ENCODE measurements at regions not wholly inside any gene's neighbourhood (a gene's known extent, or its start where the extent isn't known, plus 50 kb on each side); places are given as distances from the start of the nearest gene placed in this dataset.

DNA sequence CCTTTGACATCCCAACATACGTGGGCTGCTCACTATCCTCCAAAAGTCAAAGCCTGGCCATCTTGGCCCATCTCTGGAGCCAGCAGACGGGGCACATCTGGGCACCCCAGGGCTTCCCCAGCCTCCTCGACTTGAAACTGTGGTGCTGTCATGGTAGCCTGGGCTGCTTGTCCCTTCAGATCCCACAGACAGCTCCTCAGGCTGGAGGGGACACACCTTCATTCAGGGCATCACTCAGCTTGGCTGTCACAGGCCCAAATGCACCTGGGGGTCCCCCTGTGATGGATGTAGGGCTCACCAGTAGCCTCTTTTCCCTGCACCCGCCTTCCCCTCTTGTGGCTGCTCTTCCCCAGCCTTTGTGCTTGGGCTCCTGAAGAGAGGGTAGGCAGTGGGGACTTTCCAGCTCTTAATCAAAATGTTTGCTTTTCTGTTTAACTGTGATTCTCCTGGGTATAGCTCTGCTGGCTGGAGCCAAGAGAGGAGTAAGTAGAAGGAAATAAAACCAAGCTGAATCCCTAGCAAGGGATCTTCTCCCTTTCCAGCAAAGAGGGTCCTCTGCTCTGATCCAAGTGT lies 92.3 kb downstream of the GYPC start:
- DNase-seq: no peak

DNA sequence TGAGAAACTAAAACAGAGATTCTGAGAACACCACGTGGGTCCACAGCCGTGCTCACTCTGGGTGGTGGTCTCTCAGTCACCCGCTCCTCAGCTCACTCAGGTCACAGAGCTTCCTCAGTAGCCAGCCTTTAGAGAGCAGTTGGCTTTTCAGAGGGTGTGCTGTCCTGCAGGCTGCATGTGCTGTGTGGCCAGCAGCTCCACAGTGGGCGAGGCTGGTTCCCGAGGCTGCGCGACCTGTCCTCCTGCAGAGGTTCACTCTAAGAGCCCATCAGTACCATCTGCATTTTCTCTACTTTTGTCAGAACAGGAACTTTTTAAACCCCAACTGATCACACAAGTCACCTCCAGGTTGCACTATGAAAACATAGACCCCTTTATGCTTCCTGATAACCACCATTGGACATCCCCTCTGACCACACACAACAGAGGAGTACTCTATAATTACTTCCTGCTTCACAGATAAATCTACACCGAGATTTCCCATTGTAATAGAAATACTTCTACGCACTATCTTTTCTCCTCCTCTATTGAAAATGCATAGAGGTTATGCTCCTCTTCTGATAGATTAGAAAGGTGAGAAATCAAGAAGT lies 93.1 kb downstream of the GYPC start:
- no peak for DNase-seq

DNA sequence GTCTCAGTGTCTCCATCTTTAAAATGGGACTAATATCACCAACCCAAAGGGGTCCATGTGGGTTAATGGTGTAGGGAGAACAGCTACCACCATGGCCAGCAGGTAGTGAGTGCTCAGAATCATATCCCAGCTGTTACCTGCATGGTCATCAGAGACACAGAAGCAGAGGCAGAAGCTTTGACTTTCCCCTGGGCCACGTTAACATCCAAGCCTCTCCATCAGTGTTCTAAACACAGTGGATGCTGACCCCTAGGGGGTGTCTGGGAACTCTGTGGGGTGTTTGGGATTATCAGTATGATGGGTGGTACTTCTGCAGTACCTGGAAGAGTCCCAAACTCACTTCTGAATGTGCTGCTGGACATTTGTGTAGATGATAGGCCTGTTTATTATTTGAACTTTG lies 93.6 kb downstream of the GYPC start:
- DNase-seq: no peak

DNA sequence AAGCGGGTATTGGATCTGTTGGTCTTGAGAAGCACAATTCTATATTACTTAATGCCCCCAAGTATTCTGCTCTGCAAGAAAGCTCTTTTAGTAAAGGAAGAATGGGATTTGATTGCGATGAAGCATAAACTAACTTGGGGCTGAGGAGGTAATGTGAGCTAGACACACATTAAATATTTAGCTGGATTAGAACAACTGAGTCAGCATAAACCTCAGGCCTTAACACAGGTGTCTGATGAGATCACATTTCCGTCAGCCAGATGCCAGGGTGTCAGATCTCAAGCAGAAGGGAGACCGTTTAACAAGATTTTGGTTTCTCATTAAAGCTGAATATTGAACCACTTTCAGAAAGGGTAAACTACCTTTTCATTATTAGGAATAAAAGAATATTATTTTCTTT lies 94.5 kb downstream of the GYPC start:
- DNase-seq: no peak

DNA sequence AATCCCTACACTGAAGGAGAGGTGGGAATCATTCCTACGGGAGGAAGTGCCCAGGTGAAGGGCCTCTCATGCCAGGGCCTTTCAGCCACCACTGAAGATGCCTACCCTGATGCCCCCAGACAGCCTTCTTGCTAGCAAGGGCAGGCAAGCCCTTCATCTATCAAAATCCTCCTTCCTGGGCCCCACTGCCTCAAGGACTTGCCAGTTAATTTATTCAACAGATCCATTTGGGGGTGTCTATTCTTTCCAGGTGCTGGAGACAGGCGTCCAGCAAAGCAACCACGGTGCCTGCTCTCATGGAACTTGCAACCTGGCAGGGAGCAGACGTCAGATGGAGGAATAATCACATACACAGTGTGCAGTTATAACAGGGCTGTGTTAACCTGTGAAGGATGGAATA lies 95.5 kb downstream of the GYPC start:
- DNase-seq: no peak

DNA sequence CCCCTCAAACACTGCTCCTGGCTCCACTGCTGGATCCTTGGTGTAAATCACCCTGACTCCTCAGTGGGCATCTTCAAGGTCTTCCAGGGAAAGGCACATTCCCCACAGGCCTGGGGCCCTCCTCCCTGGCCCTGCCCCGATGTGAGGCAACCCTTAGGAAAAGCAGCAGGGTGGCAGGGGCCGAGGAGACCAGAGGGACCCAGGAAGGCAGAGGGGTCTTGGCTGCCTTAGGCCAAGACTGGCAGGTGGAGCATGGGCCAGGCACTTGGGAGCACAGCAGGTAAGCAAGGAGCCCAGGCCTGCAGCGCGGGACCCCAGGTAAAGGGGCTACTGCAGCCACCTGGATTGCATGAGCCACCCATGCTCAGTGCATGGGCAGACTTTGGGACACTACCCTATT lies 96.9 kb downstream of the GYPC start:
- no peak for DNase-seq

DNA sequence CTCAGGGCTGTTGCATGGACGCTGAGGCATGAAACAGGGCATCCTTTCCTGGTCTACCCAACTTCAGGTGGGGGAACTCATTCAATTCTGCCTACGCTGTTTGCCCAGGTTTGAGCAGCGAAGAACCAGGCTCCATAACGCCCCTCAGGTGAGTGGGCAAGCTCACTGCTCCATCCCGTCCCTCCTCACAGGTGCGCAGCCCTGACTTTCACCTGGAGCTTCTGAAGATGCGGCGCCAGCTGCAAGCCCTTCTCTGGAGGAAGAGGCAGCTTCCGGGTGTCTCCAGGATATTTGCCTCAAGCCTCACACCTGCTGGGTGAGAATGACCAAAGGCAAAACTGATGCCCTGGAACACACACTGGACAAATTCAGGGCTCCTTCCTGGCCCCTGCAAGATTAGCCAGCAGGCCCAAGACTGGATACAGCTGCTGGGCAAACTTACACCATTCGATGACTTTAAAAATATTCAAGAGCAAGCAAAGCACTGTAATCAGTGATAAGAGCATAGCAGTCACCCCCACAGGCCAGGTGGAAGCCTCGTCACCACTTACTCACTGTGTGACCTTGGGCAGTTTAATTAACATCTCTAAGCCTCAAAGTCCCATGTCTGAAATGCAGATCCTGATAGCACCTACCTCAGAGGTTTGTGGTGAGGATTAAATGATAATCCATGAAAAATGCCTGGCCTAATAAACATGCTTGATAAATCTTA lies 97.7 kb downstream of the GYPC start:
- DNase-seq: no peak

DNA sequence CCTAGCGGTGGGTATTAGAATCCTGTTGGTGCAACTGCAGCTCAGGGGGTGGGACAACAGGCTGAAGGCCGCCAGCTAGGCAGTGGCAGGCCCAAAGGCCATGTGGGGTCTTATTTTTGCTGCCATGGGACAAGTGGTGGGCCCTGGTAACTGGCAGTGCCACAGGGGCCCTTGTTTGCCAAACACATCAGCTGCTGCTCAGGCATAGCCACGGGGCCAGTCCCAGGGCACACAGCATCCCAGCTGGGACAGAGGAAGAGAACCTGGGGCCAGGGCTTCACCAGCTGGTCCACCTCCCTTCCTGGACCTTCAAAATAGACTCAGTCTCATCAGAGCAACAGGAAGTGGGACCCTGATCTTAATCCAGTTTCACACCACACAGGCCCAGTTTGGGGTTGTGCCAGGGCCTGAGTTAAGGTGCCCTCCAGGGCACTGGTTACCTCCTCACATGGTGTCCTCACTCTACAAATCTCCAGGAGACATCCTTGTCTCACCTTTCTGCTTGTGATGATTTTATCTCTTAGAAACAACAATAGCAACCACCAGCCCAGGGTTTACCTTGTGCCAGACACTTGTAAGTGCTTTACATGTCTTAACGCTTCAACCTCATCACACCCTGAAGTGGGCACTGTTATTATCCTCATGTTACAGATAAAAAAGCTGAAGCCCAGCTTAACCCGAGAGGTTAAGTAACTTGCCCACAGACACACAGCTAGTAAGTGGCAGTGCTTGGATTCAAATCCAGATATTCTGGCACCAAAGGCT lies 98.5 kb downstream of the GYPC start:
- no peak for DNase-seq

DNA sequence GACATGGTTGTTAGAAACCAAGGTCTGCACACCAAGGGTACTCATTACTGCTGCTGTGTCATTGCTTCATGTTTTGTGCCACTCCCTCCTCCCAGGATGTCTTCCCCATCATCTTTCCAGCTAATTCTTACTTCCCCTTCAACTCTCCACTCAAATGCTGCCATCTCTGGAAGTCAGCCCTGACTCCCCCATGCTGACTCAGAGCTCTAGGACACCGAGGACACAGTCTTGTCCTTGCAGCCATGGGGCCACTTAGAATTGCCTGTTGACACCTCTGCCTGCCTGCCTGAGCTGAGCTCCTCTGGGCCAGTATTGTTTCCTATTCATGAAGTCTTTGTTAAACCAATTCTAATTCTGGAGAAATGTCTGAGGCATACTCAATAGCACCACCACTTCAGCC lies 100.2 kb downstream of the GYPC start:
- no peak for DNase-seq

DNA sequence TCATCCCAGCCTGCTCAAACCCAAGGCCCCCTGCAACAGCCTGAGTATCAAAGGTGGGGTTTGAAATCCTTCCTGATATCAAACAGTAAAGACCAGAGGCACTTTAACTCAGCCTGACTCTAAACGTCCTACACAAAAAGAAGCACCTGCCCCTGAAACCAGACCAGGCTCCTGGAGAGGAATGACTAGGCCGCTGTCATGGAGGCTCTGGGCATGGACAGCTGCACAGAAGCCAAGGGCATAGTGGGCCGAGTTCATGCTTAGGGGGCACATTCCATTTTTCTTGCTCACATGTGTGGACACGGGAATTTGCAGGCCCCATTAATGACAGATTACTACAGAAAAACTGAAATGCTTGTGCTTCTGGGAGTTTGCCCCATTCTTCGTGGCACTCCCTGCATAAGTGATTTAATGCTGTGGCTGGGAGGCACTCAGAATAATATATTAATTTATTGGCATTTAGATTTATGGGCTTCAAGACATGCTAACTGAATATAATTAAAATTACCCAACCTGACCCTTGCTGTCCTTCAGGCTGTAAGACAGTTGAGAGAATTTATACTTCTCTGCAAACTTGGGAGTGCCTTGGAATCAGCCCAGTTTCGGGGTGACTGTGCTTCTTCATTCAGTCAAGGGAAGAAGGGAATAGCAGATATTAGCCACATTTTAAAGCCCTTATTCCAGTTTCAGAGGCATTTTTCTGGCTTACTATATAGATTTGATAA lies 105.5 kb downstream of the GYPC start:
- DNase-seq: no peak

DNA sequence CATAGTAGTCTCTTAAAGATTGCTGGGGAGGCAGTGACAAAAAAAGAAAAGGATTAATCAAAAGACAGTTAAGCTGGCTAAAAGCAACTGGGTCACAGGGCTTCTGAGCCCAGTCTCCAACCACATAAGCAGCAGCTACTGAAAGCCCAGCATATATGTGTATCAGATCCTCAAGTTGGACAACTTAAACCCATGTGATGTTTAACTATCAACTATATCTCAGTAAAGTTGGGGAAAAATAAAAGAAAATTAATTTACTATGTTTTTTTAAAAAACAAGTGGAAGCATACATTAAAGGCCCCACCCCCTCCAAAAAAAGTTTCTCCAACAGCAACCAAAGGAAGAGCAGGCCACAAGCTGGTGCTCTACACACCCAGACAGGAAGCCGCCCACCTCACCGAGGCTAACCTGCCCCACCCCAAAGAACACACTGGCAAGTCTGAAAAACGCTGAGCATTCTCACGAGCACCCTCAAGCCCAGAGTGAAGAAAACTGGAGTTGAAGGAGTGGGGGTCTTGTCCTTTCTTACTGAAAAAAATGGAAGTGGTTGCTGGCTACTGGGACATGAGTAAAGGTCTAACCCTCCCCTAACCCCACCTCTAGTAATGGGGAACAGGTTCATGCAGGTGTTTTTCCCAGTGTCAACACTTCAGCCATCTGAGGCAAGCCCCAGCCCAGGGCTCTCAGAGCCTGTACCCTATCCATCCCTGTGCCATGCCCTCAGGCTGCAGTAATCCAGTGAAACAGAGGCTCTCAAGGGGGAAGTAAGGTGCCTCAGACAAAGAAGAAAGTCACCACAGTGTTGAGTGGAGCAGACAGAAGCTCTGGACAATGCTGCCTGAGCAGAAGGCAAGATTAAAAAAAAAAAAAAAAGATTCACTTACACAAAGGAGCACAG lies 106.3 kb downstream of the GYPC start:
- DNase-seq: no peak

DNA sequence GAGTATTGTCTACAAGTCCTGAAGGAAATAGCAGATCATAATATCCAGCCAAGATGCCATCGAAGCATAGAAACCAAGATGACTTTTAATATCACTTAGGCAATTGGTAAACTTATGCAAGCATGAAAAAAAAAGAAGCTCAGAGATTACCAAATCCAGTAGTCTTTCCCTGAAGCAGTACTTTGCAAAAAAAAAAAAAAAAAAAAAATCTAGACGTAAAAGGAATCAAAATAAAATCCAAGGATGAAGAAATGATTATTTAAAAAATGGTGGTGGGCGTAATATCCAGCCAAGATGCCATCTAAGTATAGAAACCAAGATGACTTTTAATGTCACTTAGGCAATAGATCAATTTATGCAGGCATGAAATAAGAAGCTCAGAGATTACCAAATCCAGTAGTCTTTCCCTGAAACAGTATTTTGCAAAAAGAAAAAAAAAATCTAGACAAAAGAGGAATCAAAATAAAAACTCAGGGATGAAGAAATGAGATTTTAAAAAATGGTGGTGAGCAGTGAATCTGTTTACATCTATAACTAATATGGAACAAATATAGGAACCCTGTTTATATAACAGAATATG lies 108.8 kb downstream of the GYPC start:
- DNase-seq: no peak

DNA sequence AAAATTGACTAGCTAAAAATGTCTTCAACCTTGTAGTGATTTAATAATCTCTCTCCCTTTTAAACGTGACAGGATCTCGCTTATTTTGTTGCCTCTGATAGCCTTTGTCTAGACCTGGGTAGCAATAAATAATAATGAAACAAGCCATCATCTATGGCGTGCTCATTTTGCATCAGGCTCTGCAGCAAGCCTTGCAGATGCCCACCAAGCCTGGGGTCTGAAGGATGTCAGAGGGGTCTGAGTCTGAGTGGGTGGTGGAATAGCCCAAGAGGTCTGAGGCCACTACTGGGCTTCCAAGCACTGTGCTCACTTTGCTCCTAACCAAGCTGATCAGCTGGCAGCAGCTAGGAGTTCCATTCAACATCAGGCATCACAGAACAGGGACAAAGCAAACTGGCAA lies 109.4 kb downstream of the GYPC start:
- DNase-seq: no peak

DNA sequence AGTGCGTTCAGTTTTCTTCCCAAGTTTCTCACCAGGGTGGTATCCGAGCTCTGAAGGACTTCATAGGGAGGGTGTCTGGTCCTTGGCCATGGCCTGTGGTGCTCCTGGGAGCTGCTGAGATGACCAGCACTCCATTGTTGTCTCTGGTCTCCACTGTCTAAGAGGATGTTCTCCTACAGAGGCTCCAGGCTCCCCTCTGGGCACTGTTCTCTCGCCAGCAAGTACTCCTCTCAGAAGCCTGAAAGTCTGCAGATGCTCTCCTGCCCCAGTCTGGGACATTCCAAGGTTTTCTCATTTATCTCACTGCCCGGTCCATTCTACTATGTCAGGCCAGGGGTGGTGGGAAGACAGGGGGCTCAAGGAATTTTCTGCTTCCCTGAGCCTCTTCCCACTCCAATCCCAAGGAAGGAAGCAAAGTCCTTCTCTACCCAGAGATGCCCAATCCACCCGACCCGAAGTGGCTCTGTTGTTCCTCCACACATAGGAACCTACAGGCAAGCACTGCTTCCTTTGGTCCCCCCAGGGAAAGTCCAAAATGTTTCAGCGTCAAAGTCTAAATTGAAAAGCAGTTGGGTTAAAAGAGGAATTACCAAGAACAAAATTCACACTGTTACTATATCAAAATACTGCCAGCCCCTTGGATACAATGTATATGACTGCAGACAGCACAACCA lies 110.5 kb downstream of the GYPC start:
- DNase-seq: no peak

DNA sequence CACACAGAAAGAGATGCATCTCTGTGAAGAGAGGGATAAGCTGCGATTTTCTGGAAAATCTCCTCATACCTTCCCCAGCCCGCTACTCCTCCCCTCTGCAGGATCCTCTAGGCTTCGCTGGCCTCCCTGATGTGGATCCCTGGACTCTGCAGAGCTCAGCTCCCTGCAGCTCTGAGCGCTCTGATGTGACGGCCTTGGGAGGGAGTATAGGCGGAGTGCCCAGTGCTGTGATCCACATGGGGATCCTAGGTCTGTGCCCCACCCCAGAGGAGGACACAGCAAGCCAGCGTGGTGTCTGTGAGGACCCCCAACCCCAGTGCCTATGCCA lies 111.0 kb downstream of the GYPC start:
- no peak for DNase-seq

DNA sequence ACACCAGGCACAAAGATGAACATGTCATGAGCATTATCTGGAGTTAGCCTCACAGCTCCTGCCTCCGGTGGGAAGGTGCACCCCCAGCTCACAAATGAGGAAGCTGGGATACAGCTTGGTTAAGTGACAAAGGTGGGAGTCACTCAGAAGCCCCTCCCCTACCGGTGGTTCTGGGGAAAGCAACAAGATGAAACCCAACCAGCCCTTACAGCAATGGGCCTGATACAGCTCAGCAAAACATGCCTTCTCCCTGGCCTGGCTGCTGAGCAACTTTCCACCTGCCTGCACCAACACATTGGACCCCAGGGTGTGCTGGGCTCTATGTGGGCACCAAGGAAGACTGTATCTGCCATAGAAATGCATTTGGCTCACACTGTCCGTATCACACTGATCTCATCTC lies 113.2 kb downstream of the GYPC start:
- DNase-seq: no peak

DNA sequence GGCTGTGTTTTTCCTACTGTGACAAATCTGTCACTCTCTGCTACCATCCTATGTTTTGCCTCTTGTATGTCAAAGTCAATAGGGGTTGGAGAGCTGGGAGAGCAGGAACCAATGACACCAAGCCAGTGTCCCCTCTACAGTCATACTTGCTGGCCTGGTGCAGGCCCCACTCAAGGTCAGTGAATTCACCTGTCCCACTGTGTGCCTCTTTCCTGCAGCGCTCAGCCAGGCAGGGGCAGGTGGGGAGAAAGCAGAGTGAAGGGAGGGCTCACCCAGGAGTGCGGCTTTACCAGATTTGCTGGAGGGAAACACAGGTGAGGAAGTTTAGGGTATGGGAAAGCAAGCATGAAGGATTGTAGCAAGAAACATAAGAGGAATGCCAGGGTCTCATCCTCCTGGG lies 114.5 kb downstream of the GYPC start:
- no peak for DNase-seq

DNA sequence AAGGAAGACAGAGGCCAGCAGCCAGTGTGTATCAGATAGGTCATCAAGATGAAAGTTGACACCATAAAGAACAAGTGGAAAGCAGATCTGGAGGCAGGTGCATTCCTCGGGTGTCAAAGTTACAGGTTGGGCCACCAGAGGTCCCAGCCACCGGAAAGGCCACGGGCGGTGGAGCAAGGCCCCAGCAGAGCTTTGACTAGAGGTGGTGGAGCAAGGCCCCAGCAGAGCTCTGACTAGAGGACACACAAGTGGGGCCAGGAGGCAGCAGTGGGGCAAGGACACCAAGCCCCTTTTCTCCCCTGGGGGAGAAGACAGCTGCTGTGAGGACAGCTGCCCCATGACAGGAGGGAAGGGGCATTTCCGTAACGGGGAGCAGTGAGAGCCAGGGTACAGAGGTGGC lies 115.1 kb downstream of the GYPC start:
- no peak for DNase-seq

DNA sequence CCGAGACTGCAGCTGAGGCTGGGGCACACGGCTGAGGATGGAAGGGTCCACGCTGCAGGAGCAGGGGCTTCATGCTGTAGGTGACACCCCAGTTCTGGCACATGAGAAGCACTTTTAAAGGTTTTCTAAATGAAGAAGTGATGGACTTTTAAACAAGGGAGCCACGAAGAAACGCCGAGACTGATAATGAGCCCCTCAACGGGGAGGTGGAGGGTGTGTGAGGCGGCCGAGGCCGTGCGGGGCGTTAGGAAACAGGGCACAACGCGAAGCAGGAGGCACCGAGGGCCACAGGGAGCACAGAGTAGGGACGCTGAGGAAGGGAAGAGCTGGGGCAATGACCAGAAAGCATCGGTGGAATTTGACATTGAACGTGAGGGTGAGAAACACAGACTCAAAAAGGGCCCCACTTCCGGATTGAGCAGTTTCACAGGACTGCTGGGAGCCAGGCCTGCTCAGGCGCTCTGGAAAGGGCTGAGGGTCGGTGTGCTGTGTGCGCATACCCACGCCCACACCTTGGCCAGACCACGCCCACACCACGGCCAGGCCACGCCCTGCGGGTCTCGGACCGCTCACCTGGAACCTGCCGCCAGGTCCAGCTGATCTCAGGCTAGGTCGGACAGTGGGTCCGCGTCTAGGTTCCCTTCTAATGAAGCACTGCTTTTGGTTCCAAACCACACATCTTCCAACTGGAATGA lies 115.7 kb downstream of the GYPC start:
- DNase-seq: no peak

DNA sequence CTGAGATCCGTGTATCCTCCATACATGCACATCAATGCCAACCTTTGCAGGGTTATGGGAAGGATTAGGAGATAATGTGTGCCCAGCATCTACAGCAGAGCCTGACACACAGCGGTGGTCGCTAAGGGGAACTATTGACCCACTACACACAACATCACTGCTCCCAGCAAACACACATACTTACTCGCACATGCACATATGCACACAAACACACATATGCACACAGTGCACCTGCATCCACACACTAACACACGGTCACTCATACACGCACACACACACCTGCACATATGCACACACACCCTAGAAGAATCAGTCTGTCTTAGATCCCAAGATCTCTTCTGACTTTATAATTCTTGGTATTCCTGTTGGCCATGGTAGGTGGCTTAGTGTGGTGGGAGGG lies 118.3 kb downstream of the GYPC start:
- DNase-seq: no peak
